Calu3 (cell line): ENCODE measurements at regions not wholly inside any gene's neighbourhood (a gene's known extent, or its start where the extent isn't known, plus 50 kb on each side); places are given as distances from the start of the nearest gene placed in this dataset.
A peak's percentile ranks its signal among the peaks of the same experiment; 100 is the strongest.

Source experiments
- BruUV-seq: library from RNA; stranded (reverse); fragments of 400-500 nt; replicated peaks from 2 replicates; lab custom pipeline; 2021; lab: Mats Ljungman, UMichigan
- CTCF ChIA-PET: fragments of 300-600 bp; sonication (Branson Sonifier 250); formaldehyde crosslinking; loops from one replicate; lab custom pipeline; 2022; ENCODE audit warnings: antibody characterized with exemption; lab: Charles Lee
- DNase-seq: peaks from one replicate; pipeline ENCODE4 v3.0.0; 2022
- H3K27ac Mint-ChIP-seq: one replicate; pipeline ENCODE4 v1.8.0; 2022; ENCODE audit warnings: mixed read lengths; ENCODE audit not compliant: unreplicated experiment
- H3K27me3 Mint-ChIP-seq: one replicate; pipeline ENCODE4 v1.8.0; 2022; ENCODE audit warnings: mixed read lengths; ENCODE audit not compliant: unreplicated experiment
- H3K36me3 Mint-ChIP-seq: one replicate; pipeline ENCODE4 v1.8.0; 2022; ENCODE audit warnings: mild to moderate bottlenecking, moderate library complexity, mixed read lengths; ENCODE audit not compliant: insufficient read depth, unreplicated experiment
- H3K4me1 Mint-ChIP-seq: one replicate; pipeline ENCODE4 v1.8.0; 2022; ENCODE audit warnings: mild to moderate bottlenecking, low read depth, mixed read lengths; ENCODE audit not compliant: unreplicated experiment
- H3K4me3 Mint-ChIP-seq: one replicate; pipeline ENCODE4 v1.8.0; 2022; ENCODE audit warnings: mild to moderate bottlenecking, low read depth, moderate library complexity, mixed read lengths; ENCODE audit not compliant: unreplicated experiment
- H3K9me3 Mint-ChIP-seq: one replicate; pipeline ENCODE4 v1.8.0; 2022; ENCODE audit warnings: low read depth, mixed read lengths; ENCODE audit not compliant: unreplicated experiment
- CTCF ChIP-seq: fragments of 200-600 bp; IDR thresholded peaks from one replicate; pipeline ENCODE4 v1.8.0; 2022; ENCODE audit warnings: antibody characterized with exemption; ENCODE audit not compliant: unreplicated experiment
- intact Hi-C: fragments of 100-400 bp; cut with micrococcal nuclease; formaldehyde crosslinking; loops from one replicate; pipeline ENCODE4 v1.10.0; 2022; ENCODE audit not compliant: unreplicated experiment

GRCh38 chr4:177246641-177247584 lies 62.8 kb upstream of the NEIL3 start:
- CTCF ChIA-PET, result interaction anchor here (0.5 to 0.7 kb wide), 4 partner anchors 57 to 893 kb away, joined by 3 to 5 read pairs (median 4); no protein-coding TSS in a partner anchor
- BruUV-seq, result no TSS peak
- H3K4me3 Mint-ChIP-seq, result no peak overlapping the region
- H3K27me3 Mint-ChIP-seq, result no peaks in the 10 kb centered on the region
- no peaks in the 10 kb centered on the region for H3K36me3 Mint-ChIP-seq
- no peak for DNase-seq
- TF ChIP-seq CTCF, result no peak
- H3K27ac Mint-ChIP-seq, result no peak overlapping the region
- H3K9me3 Mint-ChIP-seq, result peaks cover 1% of the 10 kb centered on the region
- intact Hi-C loops, result loop anchor here (10.0 kb wide), 1 partner anchor 142 kb away; no protein-coding TSS in a partner anchor
- H3K4me1 Mint-ChIP-seq, result peaks cover 8% of the 10 kb centered on the region

GRCh38 chr4:177250056-177250696 lies 59.5 kb upstream of the NEIL3 start:
- H3K27ac Mint-ChIP-seq, result no peak overlapping the region
- no peaks in the 10 kb centered on the region for H3K36me3 Mint-ChIP-seq
- H3K27me3 Mint-ChIP-seq, result no peaks in the 10 kb centered on the region
- DNase-seq, result peak; percentile 74
- CTCF ChIA-PET, result interaction anchor here (1.0 to 1.1 kb wide), 2 partner anchors 86 to 89 kb away, joined by 4 read pairs; no protein-coding TSS in a partner anchor
- BruUV-seq, result no TSS peak
- H3K4me3 Mint-ChIP-seq, result no peak overlapping the region
- TF ChIP-seq CTCF, result peak; percentile 76
- intact Hi-C loops, result loop anchor here (1.0 to 5.0 kb wide), 4 partner anchors 72 to 874 kb away; no protein-coding TSS in a partner anchor
- no peaks in the 10 kb centered on the region for H3K9me3 Mint-ChIP-seq
- H3K4me1 Mint-ChIP-seq, result peaks cover 8% of the 10 kb centered on the region

GRCh38 chr4:177251237-177251636 lies 58.4 kb upstream of the NEIL3 start:
- no peak overlapping the region for H3K4me3 Mint-ChIP-seq
- DNase-seq, result no peak
- H3K36me3 Mint-ChIP-seq, result no peaks in the 10 kb centered on the region
- no peaks in the 10 kb centered on the region for H3K9me3 Mint-ChIP-seq
- CTCF ChIA-PET, result no interaction called here
- TF ChIP-seq CTCF, result no peak
- no peaks in the 10 kb centered on the region for H3K27me3 Mint-ChIP-seq
- H3K4me1 Mint-ChIP-seq, result peaks cover 8% of the 10 kb centered on the region
- H3K27ac Mint-ChIP-seq, result no peak overlapping the region
- intact Hi-C loops, result loop anchor here (5.0 kb wide), 2 partner anchors 71 to 296 kb away; no protein-coding TSS in a partner anchor
- BruUV-seq, result no TSS peak

GRCh38 chr4:177255359-177255758 lies 54.3 kb upstream of the NEIL3 start:
- no peak overlapping the region for H3K4me3 Mint-ChIP-seq
- intact Hi-C loops, result no loop called here
- TF ChIP-seq CTCF, result no peak
- peaks cover 1% of the 10 kb centered on the region for H3K4me1 Mint-ChIP-seq
- H3K27ac Mint-ChIP-seq, result no peak overlapping the region
- H3K9me3 Mint-ChIP-seq, result no peaks in the 10 kb centered on the region
- CTCF ChIA-PET, result no interaction called here
- no peaks in the 10 kb centered on the region for H3K36me3 Mint-ChIP-seq
- no peaks in the 10 kb centered on the region for H3K27me3 Mint-ChIP-seq
- DNase-seq, result no peak
- no TSS peak for BruUV-seq
